ENCODE measurements at regions not wholly inside any gene's neighbourhood (a gene's known extent, or its start where the extent isn't known, plus 50 kb on each side); places are given as distances from the start of the nearest gene placed in this dataset.

- Histone ChIP-seq H3F3A (ENCODE audit: insufficient read depth) (no peaks in the 10 kb centered on the region), H3K27me3 (ENCODE audit: low read length) (no peaks in the 10 kb centered on the region), H4K20me1 (ENCODE audit: low read depth, low read length) (no peaks in the 10 kb centered on the region), H3K9me3 (ENCODE audit: insufficient read depth, low read length) (no peaks in the 10 kb centered on the region), H3K4me2 (ENCODE audit: low read depth, low read length, poor library complexity, severe bottlenecking) (no peak overlapping the region), H3K9me2 (replicated peaks; ENCODE audit: insufficient read depth, low read length) (no peaks in the 10 kb centered on the region), H3K36me3 (ENCODE audit: low read length) (no peaks in the 10 kb centered on the region), H2AFZ (ENCODE audit: low read depth, low read length, severe bottlenecking) (no peak overlapping the region), H3K4me3 (ENCODE audit: insufficient read depth, low read length, poor library complexity, severe bottlenecking) (no peak overlapping the region), H3K79me2 (ENCODE audit: insufficient read depth, low read length) (no peaks in the 10 kb centered on the region), H3K9ac (ENCODE audit: low read length) (no peak overlapping the region), H3K27ac (ENCODE audit: low read depth, low read length) (no peak overlapping the region)
- TF ChIP-seq EZH2phosphoT487 (conservative IDR thresholded peaks at IDR 0.05; ENCODE audit: low read length) (no peak), CTCF (IDR thresholded peaks at IDR 0.05; ENCODE audit: insufficient read depth, low read length, poor library complexity, severe bottlenecking) (no peak)
These were observed 871.0 kb upstream of the ADAMTS5 start for GRCh38 chr21:27837936-27838335.

- Histone ChIP-seq H3K36me3 (ENCODE audit: low read length) (no peaks in the 10 kb centered on the region), H3K27me3 (ENCODE audit: low read length) (no peaks in the 10 kb centered on the region), H3K4me3 (ENCODE audit: insufficient read depth, low read length, poor library complexity, severe bottlenecking) (no peak overlapping the region), H3K9me2 (replicated peaks; ENCODE audit: insufficient read depth, low read length) (no peaks in the 10 kb centered on the region), H3K27ac (ENCODE audit: low read depth, low read length) (no peak overlapping the region), H3K79me2 (ENCODE audit: insufficient read depth, low read length) (no peaks in the 10 kb centered on the region), H4K20me1 (ENCODE audit: low read depth, low read length) (no peaks in the 10 kb centered on the region), H2AFZ (ENCODE audit: low read depth, low read length, severe bottlenecking) (no peak overlapping the region), H3K9ac (ENCODE audit: low read length) (no peak overlapping the region), H3K9me3 (ENCODE audit: insufficient read depth, low read length) (no peaks in the 10 kb centered on the region), H3K4me2 (ENCODE audit: low read depth, low read length, poor library complexity, severe bottlenecking) (no peak overlapping the region), H3F3A (ENCODE audit: insufficient read depth) (no peaks in the 10 kb centered on the region)
- no peak for TF ChIP-seq EZH2phosphoT487 (conservative IDR thresholded peaks at IDR 0.05; ENCODE audit: low read length)
These were observed 866.4 kb upstream of the ADAMTS5 start for GRCh38 chr21:27833298-27833697.

GRCh38 chr21:27831816-27832569, 865.1 kb upstream of the ADAMTS5 start:
- H3K9me2 ChIP-seq (replicated peaks; ENCODE audit: insufficient read depth, low read length), result no peaks in the 10 kb centered on the region
- H3K36me3 ChIP-seq (ENCODE audit: low read length), result no peaks in the 10 kb centered on the region
- no peak overlapping the region for H3K27ac ChIP-seq (ENCODE audit: low read depth, low read length)
- no peaks in the 10 kb centered on the region for H3K27me3 ChIP-seq (ENCODE audit: low read length)
- TF ChIP-seq CTCF (IDR thresholded peaks at IDR 0.05; ENCODE audit: insufficient read depth, low read length, poor library complexity, severe bottlenecking) (no peak), EZH2phosphoT487 (conservative IDR thresholded peaks at IDR 0.05; ENCODE audit: low read length) (no peak)
- no peaks in the 10 kb centered on the region for H3K9me3 ChIP-seq (ENCODE audit: insufficient read depth, low read length)
- H3K4me3 ChIP-seq (ENCODE audit: insufficient read depth, low read length, poor library complexity, severe bottlenecking), result no peak overlapping the region
- no peaks in the 10 kb centered on the region for H3F3A ChIP-seq (ENCODE audit: insufficient read depth)
- H3K79me2 ChIP-seq (ENCODE audit: insufficient read depth, low read length), result no peaks in the 10 kb centered on the region
- H4K20me1 ChIP-seq (ENCODE audit: low read depth, low read length), result no peaks in the 10 kb centered on the region
- no peak overlapping the region for H3K4me2 ChIP-seq (ENCODE audit: low read depth, low read length, poor library complexity, severe bottlenecking)
- no peak overlapping the region for H2AFZ ChIP-seq (ENCODE audit: low read depth, low read length, severe bottlenecking)
- no peak overlapping the region for H3K9ac ChIP-seq (ENCODE audit: low read length)

GRCh38 chr21:27831177-27831576, 864.3 kb upstream of the ADAMTS5 start:
- no peak for TF ChIP-seq EZH2phosphoT487 (conservative IDR thresholded peaks at IDR 0.05; ENCODE audit: low read length)
- no peak for TF ChIP-seq CTCF (IDR thresholded peaks at IDR 0.05; ENCODE audit: insufficient read depth, low read length, poor library complexity, severe bottlenecking)
- H3K9me3 ChIP-seq (ENCODE audit: insufficient read depth, low read length), result no peaks in the 10 kb centered on the region
- H3K4me2 ChIP-seq (ENCODE audit: low read depth, low read length, poor library complexity, severe bottlenecking), result no peak overlapping the region
- no peaks in the 10 kb centered on the region for H3K27me3 ChIP-seq (ENCODE audit: low read length)
- H3K27ac ChIP-seq (ENCODE audit: low read depth, low read length), result no peak overlapping the region
- H4K20me1 ChIP-seq (ENCODE audit: low read depth, low read length), result no peaks in the 10 kb centered on the region
- no peak overlapping the region for H3K4me3 ChIP-seq (ENCODE audit: insufficient read depth, low read length, poor library complexity, severe bottlenecking)
- no peak overlapping the region for H3K9ac ChIP-seq (ENCODE audit: low read length)
- no peaks in the 10 kb centered on the region for H3K9me2 ChIP-seq (replicated peaks; ENCODE audit: insufficient read depth, low read length)
- H3F3A ChIP-seq (ENCODE audit: insufficient read depth), result no peaks in the 10 kb centered on the region
- no peaks in the 10 kb centered on the region for H3K79me2 ChIP-seq (ENCODE audit: insufficient read depth, low read length)
- H2AFZ ChIP-seq (ENCODE audit: low read depth, low read length, severe bottlenecking), result no peak overlapping the region
- no peaks in the 10 kb centered on the region for H3K36me3 ChIP-seq (ENCODE audit: low read length)
